IPS-15b (cell line): ENCODE measurements at regions not wholly inside any gene's neighbourhood (a gene's known extent, or its start where the extent isn't known, plus 50 kb on each side); places are given as distances from the start of the nearest gene placed in this dataset.

Experiments used
- H3K27me3 ChIP-seq: one replicate; pipeline ENCODE4 v1.6.1; 2013; ENCODE audit warnings: low read length; ENCODE audit not compliant: control insufficient read depth, insufficient read depth
- H3K36me3 ChIP-seq: one replicate; pipeline ENCODE4 v1.6.1; 2013; ENCODE audit warnings: low read length; ENCODE audit not compliant: control insufficient read depth, insufficient read depth
- H3K4me1 ChIP-seq: one replicate; pipeline ENCODE4 v1.6.1; 2013; ENCODE audit warnings: mild to moderate bottlenecking, low read length; ENCODE audit not compliant: control insufficient read depth, insufficient read depth
- H3K4me3 ChIP-seq: one replicate; pipeline ENCODE4 v1.5.1; 2013; ENCODE audit warnings: low read depth, low read length
- H3K9ac ChIP-seq: one replicate; pipeline ENCODE4 v1.6.1; 2013; ENCODE audit warnings: low read depth, mild to moderate bottlenecking, low read length
- H3K9me3 ChIP-seq: one replicate; pipeline ENCODE4 v1.6.1; 2013; ENCODE audit warnings: mild to moderate bottlenecking, low read length; ENCODE audit not compliant: control insufficient read depth, insufficient read depth

DNA sequence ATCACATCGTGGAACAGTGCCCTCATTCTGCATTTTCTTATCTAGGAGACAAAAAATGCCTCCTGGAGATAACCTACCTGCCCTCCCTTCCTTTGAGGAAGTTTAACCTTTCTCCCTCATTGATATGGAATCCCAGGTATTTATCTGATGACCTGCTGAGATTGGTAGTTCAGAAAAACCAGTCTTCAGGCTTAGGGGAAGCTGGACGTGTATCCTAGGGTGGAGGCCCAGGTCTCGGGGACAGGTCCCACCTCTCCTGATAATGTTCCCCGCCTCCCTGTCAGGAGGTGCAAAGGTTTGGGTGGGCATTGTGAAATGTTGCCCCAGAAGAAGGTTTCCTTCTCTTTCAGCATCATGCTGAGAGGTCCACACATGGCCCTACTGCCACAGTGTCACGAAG is 186.9 kb upstream of the NAV2 start:
- no peaks in the 10 kb centered on the region for H3K27me3 ChIP-seq
- H3K36me3 ChIP-seq, result no peaks in the 10 kb centered on the region
- peaks cover 2% of the 10 kb centered on the region for H3K4me1 ChIP-seq
- no peaks in the 10 kb centered on the region for H3K9me3 ChIP-seq
- no peak overlapping the region for H3K4me3 ChIP-seq
- no peak overlapping the region for H3K9ac ChIP-seq

DNA sequence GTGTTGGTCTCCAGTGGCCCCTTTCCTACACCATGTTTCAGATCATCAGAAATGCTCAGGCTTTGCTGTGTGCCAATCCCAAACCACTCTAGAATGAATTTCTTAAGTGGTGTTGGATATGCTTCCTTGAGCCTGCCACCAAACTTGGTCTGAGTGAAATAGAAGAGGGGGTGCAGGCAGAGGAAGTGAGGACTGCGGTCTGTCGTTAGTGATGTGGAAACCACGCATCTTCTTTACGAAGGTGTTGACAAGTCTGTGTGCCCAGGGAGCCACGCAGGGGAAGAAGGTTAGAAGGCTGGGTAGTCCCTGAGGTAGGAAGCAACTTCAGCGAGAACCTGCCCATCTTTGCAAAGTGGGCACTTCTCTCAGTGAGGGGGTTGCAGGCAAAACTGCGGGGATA is 187.4 kb upstream of the NAV2 start:
- Histone ChIP-seq H3K9me3 (no peaks in the 10 kb centered on the region), H3K9ac (no peak overlapping the region), H3K4me1 (peaks cover 2% of the 10 kb centered on the region), H3K36me3 (no peaks in the 10 kb centered on the region), H3K27me3 (no peaks in the 10 kb centered on the region), H3K4me3 (no peak overlapping the region)

DNA sequence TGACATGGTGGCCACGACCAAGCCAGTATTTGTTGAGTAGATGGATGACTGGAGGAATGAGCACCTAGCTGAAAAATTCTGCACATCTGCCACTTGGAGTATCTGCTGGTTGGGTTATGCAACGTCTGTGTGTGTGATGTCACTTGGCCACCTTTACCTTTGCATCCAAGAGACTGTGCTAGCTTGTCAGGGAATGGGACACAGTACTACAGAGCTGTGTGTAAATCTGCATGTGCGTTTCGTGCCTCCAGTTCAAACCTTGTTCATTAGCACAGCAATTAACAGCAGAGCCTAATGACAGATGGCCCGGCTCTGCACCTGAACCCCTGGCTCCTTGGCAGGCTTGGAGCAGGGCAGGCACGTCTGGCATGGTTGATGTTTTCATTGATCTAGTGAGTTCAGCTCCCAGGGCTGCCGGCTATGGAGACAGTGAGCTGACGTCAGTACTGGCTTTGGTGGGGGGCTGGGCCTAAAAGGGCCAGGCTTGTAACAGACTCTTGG is 188.4 kb upstream of the NAV2 start:
- Histone ChIP-seq H3K4me3 (no peak overlapping the region), H3K4me1 (peaks cover 2% of the 10 kb centered on the region)

DNA sequence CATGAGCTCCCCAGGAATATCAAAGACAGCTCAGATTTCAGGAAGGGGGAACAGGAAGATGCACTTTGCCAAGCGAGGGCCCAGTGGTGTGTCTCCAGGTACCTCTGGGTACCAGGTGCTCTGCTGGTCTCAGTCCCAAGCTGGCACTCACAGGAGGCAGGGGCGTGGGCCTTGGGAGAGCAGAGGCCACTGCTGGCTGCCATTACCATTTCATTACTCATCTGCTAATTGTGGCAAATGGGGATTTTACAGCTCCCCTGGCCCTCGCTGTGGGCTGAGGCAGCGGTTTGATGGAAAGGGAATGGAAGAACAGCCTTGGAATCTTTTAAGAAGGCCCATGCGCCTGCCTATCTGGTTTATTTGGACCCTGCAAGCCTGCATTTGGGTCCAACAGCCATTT is 192.0 kb upstream of the NAV2 start:
- no peaks in the 10 kb centered on the region for H3K9me3 ChIP-seq
- no peaks in the 10 kb centered on the region for H3K4me1 ChIP-seq

More for the DNA sequence above, 188.4 kb upstream of the NAV2 start:
- Histone ChIP-seq H3K9ac (no peak overlapping the region), H3K36me3 (no peaks in the 10 kb centered on the region), H3K9me3 (no peaks in the 10 kb centered on the region), H3K27me3 (no peaks in the 10 kb centered on the region)

DNA sequence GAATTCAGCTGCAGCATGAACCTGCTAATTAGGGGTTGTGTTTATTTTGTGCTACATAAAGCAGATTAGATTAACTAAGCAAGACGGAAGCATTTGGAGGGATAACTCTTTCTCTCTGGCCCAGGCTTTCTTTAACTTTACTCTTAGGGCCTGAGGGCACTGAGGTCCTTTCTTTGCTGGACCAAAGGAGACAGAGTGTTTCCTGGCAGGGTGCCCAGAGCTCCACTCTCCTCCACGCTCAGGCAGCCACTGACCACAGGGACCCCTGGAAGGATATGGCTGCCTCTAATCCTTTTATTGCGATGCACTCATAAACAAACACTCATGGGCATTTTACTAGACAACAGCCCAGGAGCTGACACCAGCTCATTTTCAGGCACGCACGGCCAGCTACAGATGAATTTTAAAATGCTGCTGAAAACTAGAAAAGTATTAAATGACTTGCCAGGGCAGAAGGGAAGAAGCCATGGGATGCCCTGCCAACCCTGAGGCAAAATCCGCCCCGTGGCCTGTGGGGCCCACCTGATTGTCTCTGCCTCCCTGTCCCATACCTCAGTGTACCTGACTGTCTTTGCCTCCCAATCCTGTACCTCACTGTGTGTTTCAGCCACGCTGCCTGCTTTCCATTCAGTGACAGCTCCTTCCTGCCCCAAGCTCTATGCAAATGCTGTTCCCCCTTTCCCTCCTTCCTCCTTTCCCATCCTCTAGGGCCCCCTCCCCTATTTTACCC is 192.6 kb upstream of the NAV2 start:
- H3K4me1 ChIP-seq, result no peaks in the 10 kb centered on the region

More for the DNA sequence above, 192.0 kb upstream of the NAV2 start:
- Histone ChIP-seq H3K9ac (no peak overlapping the region), H3K4me3 (no peak overlapping the region), H3K36me3 (no peaks in the 10 kb centered on the region), H3K27me3 (no peaks in the 10 kb centered on the region)

DNA sequence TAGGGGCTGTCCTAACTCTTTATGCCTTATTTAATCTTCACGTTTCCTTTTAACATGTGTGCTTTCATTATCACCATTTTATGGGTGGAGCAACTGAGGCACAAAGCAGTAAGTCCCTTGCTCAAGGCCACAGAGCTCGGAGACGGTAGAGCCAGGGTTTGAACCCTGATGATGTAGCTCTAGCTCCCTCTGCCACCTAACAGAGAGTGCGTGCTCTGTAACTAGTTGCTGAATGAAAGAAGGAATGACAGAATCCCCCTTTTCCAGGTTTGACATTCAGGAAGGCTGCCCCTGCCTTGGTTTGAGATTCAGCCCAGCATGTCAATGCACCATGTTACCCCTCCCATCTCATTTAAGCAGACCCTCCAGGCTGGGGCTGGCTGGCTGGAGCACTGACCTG is 193.3 kb upstream of the NAV2 start:
- no peaks in the 10 kb centered on the region for H3K27me3 ChIP-seq
- no peaks in the 10 kb centered on the region for H3K36me3 ChIP-seq
- no peaks in the 10 kb centered on the region for H3K4me1 ChIP-seq
- H3K9ac ChIP-seq, result no peak overlapping the region
- H3K9me3 ChIP-seq, result no peaks in the 10 kb centered on the region
- H3K4me3 ChIP-seq, result no peak overlapping the region

More for the DNA sequence above, 192.6 kb upstream of the NAV2 start:
- no peaks in the 10 kb centered on the region for H3K27me3 ChIP-seq
- H3K9me3 ChIP-seq, result no peaks in the 10 kb centered on the region
- no peak overlapping the region for H3K4me3 ChIP-seq
- H3K36me3 ChIP-seq, result no peaks in the 10 kb centered on the region
- no peak overlapping the region for H3K9ac ChIP-seq

DNA sequence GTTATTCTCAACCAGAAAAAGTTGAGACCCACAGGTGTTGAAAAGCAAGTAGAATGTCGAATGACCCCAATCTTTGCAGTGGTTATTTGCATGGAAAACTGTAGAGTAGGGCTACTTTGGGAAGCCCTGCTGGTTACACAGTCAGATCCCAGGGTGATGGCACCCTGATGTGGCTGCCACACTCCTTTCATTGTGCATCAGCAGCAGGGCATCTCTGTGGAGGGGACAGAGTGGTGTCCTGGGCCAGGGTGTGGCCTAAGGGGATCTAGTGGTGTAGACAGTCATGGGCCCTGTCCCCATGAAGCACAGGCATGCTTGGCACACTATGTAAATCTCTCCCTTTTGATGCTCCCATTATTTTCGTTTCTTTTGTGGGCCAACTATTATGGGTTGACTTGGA is 199.4 kb upstream of the NAV2 start:
- Histone ChIP-seq H3K9ac (no peak overlapping the region), H3K36me3 (no peaks in the 10 kb centered on the region), H3K4me3 (no peak overlapping the region), H3K27me3 (no peaks in the 10 kb centered on the region), H3K4me1 (peaks cover 2% of the 10 kb centered on the region), H3K9me3 (no peaks in the 10 kb centered on the region)

DNA sequence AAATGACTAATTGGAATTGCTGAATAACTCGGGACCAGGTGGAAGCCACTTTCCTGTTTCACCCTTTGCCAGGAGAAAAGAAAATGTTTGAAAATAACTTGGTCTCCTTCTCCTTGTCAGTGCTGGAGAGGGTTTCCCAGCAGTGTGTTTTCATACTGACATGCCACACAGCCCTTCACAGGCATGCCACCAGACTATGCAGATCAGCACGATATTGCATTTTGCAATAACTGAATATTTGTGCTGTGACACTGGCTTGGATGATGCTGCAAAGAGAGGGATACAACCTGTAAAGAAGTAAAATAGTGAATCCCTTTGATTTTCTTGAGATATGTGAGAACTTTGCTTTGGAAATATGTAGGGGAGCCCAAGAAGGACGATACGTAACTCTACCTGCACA is 200.0 kb upstream of the NAV2 start:
- Histone ChIP-seq H3K9ac (no peak overlapping the region), H3K4me1 (peaks cover 6% of the 10 kb centered on the region), H3K9me3 (no peaks in the 10 kb centered on the region), H3K36me3 (no peaks in the 10 kb centered on the region), H3K27me3 (no peaks in the 10 kb centered on the region), H3K4me3 (no peak overlapping the region)

DNA sequence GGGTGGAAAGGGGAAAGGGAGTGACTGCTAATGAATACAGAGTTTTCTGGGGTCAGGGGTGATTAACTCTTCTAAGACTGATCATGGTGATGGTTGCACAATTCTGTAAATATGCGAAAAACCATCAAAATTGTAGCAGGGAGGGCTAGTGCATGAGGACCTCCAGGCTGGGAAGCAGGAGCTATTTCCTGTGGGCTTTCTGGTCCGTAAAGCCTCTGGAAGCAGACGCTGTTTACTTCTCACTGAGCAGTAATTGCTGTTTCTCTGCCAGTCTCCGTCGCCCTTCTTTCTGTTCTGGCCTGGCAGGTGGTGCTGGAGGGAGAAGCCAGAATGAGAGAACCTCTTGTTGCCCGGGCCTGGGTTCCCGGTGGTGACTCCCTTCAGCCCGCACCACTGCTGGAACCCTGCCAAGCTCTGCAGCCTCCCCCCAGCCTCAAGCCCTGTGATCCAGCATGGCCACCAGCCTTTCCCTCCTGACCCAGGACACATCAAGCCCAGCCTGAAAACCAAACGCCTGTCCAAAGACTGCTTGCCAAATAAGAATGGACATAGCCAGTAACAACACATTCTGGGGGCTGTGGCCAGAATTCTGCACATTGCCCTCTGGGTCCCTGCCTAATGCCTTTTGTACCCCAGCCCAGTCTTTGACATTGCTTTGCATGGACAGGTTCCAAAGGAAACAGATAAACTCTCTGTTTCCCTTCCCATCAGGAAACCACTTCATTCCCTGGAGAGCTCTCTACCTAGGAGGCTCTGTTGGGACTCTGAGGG is 201.0 kb upstream of the NAV2 start:
- peaks cover 6% of the 10 kb centered on the region for H3K4me1 ChIP-seq
- no peak overlapping the region for H3K9ac ChIP-seq
- H3K36me3 ChIP-seq, result no peaks in the 10 kb centered on the region
- no peak overlapping the region for H3K4me3 ChIP-seq
- no peaks in the 10 kb centered on the region for H3K9me3 ChIP-seq
- H3K27me3 ChIP-seq, result no peaks in the 10 kb centered on the region

DNA sequence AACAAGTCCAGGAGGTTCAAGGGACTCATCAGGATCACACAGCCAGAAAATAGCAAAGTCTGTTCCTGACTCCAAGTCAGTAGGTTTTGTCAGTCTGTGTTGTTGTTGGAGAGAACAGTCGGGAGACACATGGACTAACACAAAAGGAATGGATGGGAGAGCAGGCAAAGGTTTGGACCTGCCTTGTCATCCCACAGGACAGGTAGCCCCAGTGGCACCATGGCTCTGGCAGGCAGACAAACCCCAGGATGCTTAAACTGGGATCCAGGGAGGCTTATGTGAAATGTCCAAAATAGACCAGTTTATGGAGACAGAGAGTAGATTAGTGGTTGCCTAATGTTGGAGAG is 201.6 kb upstream of the NAV2 start:
- H3K4me1 ChIP-seq, result peaks cover 6% of the 10 kb centered on the region
- H3K4me3 ChIP-seq, result no peak overlapping the region
- no peaks in the 10 kb centered on the region for H3K36me3 ChIP-seq
- H3K9me3 ChIP-seq, result no peaks in the 10 kb centered on the region
- no peak overlapping the region for H3K9ac ChIP-seq
- no peaks in the 10 kb centered on the region for H3K27me3 ChIP-seq

DNA sequence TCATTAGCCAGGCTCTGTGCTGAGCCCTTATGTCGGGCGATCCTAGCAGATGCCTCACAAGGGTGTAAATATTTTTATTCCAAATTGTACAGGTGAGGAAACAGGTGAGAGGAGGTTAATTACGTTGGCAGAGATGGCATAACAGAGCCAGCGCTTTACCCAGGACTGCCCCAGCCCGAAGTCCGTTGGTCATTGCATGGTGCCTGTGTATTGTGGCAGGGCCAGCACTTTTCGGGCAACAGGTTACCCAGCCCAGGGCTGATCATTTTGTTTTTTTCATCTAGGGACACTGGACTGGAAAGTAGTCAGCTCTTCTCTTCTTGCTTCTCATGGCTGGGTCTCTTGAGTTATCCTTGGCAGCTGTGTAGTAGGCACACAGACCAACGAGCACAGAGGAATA is 202.2 kb upstream of the NAV2 start:
- Histone ChIP-seq H3K9me3 (no peaks in the 10 kb centered on the region), H3K36me3 (no peaks in the 10 kb centered on the region), H3K4me3 (no peak overlapping the region), H3K4me1 (peaks cover 6% of the 10 kb centered on the region), H3K27me3 (no peaks in the 10 kb centered on the region), H3K9ac (no peak overlapping the region)

DNA sequence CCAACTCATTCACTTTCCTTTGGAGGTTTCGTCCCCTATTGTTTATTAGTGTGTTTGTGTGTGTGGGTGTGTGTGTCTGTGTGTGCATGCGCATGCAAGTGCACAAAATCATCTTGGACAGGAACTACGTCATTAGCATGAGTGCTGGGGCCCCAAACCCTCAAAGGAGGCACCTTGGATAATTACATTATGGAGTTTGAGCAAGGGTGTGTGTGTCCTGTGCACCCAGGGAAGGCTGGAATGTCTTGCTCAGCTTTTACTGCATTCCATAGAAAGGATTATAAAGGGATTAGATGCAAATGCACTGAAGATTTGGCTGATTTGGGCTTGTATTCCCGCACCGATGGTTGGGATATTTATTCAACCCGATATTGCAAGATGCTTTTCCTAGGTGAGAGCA is 203.4 kb upstream of the NAV2 start:
- H3K36me3 ChIP-seq, result no peaks in the 10 kb centered on the region
- H3K4me3 ChIP-seq, result no peak overlapping the region
- no peaks in the 10 kb centered on the region for H3K9me3 ChIP-seq
- no peaks in the 10 kb centered on the region for H3K27me3 ChIP-seq
- peaks cover 6% of the 10 kb centered on the region for H3K4me1 ChIP-seq
- H3K9ac ChIP-seq, result no peak overlapping the region
